Jurkat, Clone E6-1 (cell line): ENCODE measurements at regions not wholly inside any gene's neighbourhood (a gene's known extent, or its start where the extent isn't known, plus 50 kb on each side); places are given as distances from the start of the nearest gene placed in this dataset.

Experiments
- DNase-seq: peaks from one replicate; pipeline ENCODE4 v3.0.0-alpha.2; 2011; ENCODE audit warnings: low read depth, low spot score
- H3K4me3 ChIP-seq: 2 replicates; pipeline ENCODE4 v1.5.1; 2011; ENCODE audit warnings: mild to moderate bottlenecking, low read length, control low read depth, moderate library complexity

DNA sequence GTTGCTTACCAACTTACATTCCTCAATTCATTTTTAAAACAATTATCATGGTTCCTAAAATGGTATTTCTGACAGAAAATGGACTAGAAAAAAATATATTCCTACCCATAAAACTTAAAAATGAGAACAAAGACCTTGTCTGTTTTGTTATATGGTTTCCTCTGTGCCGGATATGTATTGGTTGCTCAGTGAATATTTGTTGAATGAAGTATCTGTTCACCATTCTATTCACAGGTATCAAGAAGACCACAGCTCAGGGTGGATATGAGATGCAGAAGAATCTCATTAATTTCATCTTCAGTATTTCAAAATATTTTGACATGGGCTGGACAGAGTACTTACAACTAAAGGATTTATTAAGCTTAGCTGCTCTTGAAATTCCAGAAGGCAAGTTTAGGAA, 58.1 kb downstream of the TUSC7 start:
- DNase-seq, result no peak
- no peak overlapping the region for H3K4me3 ChIP-seq

DNA sequence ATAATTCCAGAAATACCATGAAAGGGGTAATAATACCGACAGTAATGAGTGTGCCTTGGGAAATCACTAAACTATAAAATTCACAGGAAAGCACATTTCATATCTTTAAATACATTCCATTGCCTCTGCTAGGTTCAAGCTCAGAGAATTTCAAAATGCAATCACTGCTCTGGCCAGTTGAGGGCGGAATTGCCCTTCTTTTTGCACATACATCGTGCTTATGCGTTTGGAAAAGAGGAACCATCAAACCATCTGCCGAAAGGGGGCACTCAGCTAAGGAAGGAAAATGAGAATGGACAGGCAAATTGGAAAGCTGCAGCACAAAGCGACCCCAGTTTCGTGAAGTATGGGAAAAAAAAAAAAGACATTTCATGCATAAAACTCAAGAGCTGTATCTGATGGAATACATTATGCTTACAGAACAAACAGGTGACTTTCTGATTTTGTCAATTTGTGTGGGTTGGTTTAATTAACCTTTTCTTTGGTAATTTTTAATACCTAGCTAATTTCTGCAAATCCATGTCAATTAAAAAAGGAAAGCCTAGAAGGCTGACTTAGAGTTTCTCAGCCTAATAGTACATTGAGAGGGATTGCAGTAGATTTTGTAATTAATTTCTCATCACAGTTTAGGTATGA, 61.4 kb downstream of the TUSC7 start:
- H3K4me3 ChIP-seq, result no peak overlapping the region
- peak; percentile 44 for DNase-seq

DNA sequence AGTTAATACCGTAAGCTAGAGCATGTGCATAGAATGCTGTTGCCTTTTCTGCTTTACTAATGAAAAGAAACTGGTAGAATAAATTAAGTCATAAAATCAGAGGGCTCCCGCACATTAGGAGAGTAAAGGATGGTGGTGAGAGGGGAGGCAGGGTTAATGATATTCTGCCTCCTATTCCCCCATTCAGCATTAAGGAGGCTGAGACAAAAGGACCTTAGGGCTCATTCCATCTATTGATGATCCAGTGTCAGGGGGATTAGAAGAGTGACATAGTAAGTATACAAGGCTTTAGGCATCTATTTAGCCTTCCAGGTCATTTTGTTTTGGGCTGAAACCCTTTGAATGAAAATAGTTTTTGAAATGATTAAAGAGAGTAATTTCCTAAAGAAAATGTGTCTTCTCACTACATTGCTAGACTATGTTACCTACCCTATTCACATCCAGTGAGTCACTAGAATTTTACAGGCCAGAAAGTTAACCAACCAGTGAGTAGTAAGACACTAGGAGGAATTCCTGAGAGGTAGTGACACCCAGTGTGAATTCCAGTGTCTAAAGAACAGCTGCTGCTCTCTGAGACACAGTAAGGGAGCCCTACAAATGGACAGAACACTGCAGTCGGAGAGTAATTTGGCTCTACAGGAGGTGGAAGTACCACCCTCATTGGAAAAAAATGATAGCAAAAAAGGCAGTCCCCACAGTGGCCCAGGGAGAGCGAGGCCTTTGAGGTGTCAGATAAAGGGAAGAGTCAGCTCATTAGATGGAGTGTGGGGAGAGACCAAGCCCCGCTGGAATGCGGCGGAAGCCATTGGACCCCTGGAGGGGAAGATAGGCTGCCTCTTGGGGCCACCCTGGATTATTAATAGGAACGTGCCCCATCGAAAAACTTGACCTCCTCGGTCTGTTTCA, 67.6 kb downstream of the TUSC7 start:
- H3K4me3 ChIP-seq, result no peak overlapping the region
- DNase-seq, result no peak

DNA sequence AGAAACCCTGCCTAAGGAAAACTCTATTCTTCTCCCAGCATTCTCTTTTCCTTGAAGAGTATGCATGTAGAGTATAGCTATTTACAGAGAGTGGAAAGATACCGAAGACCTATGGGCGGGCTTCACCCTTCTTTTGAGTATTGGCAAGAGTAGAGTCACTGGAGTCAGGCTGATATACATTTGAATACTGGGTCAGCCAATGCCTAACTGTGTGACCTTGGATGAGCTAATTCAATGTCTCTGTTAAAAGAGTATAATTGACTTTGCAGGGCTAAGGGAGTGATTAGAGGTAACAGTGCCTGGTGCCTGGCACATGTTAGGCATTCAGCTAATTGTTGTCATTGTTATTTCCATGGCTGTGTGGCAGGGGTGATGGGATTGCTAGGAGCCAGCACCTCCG, 75.6 kb downstream of the TUSC7 start:
- no peak overlapping the region for H3K4me3 ChIP-seq
- no peak for DNase-seq

DNA sequence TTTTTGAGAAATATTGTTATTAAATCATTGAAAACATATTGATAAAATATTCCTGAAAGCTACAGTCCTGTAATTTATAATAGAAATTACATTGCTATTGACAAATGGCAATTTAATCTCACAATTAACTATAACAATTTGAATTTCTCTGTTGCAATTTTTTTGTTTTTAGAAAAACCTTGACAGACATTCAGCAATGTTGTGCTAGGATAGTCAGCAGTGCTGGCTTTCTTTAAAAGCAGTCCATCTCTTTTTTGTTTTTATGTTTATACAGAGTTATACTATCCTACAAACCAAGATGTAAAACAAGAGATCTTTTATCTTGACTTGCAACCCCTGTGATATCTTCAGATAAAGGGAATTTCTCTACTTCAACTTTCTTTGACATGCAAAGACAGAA, 93.1 kb downstream of the TUSC7 start:
- no peak overlapping the region for H3K4me3 ChIP-seq
- DNase-seq, result no peak

DNA sequence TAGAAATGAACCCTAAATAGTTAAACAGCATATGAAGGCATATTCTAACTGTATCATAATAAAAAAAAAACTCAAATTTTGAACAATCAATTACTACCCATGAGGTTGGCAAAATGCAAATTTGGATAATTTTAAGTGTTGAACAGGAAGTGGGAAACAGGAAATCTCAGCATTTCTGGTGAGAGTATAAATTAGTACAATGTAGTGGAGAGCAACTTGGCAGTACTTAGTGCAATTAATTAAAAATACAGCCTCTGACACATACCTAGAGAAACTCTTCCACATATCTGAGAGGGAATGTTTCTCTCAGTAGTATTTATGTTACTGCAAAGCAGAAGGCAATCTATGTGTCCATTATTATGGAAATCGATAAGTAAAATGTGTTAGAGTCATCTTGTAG, 96.8 kb downstream of the TUSC7 start:
- DNase-seq, result no peak
- H3K4me3 ChIP-seq, result no peak overlapping the region

DNA sequence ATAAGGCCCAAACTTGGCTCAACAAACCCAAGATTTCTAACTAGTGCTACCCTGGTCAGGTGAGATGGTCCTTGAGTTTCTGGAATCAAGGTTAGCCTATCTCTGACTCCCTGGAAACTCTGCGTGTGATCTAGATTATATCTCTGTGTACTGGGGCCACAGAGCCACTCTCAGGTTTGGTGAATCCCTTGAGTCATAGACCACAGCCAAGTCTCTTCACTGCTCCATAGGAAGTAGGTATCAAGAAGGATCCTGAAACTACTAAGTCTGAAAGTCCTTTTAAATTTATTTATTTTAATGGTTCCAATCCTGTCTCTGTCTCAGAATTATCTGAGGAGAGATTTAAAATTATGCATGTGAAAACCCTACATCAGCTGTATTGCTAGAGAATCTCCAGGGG, 99.1 kb downstream of the TUSC7 start:
- no peak for DNase-seq
- H3K4me3 ChIP-seq, result no peak overlapping the region

DNA sequence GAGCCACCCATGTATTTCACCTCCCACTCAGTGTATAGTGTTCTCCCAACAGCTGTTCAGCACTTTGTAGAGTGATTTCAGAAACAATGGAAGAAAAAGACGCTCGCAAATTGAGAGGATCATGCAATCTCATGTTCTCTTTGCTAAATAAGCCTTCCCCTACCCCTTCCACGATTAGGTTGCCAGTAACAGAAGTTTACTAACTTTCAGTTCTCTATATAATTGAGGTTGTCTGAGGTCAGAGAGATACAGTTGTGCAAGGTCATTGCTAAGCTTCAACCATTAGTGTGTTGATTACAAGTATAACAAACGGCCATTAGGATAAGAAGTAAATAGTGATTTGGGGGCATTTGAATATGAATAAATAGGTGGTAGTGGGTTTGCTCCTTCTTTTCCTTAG, 99.6 kb downstream of the TUSC7 start:
- H3K4me3 ChIP-seq, result no peak overlapping the region
- DNase-seq, result no peak

DNA sequence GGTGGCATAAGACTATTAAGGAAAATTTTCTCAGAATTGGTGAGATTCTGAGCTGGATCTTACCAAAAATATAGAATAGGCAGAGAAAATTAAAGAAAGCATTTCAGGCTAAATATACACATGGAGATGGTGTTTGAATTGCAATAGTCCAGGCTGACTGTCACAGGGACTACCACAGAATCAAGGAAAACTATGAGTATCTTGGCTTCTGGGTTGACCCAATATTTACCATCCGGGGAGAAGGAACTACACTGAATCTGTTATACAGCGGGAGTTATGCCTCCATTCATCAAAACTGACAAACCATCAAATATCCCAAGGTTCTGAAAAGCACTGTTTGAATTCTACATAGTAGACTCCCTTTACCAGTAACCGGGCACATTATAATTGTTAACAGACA, 102.2 kb downstream of the TUSC7 start:
- no peak for DNase-seq
- H3K4me3 ChIP-seq, result no peak overlapping the region

DNA sequence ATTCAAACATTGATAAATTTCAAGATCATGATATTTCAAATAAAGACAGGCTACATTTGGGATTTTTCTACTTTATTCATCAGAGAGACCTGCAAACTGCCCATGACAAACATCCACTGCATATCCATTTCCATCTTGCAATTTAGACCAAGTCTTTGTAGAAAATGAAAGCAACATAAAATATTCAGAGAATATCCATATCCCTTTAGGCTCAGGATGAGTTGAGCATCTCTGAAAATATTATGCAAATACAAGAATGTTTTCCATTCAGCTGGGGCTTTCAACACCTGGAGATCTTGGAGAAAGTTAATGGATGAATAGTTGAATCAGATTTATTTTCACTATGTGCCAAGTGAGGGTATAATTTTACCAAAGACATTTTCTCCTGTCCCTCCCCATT, 103.4 kb downstream of the TUSC7 start:
- DNase-seq, result no peak
- H3K4me3 ChIP-seq, result no peak overlapping the region

DNA sequence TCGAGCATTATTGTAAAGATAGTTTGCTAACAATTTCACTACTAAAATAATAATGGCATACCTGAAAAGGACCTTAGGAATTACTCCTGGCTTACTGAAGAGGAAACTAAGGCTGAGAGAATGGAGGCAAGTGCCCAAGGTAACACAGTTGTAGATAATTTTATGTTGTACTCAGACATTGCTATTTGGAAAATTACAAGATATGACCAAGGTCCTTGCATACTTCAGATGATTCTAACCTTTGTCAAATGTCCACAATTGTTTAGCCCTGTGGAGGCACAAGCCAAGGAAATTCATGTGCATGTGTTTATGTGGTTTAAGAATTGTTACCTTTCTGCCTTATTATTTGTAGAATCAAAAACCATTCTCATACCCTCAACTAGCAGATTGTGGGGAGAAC, 105.7 kb downstream of the TUSC7 start:
- DNase-seq, result no peak

DNA sequence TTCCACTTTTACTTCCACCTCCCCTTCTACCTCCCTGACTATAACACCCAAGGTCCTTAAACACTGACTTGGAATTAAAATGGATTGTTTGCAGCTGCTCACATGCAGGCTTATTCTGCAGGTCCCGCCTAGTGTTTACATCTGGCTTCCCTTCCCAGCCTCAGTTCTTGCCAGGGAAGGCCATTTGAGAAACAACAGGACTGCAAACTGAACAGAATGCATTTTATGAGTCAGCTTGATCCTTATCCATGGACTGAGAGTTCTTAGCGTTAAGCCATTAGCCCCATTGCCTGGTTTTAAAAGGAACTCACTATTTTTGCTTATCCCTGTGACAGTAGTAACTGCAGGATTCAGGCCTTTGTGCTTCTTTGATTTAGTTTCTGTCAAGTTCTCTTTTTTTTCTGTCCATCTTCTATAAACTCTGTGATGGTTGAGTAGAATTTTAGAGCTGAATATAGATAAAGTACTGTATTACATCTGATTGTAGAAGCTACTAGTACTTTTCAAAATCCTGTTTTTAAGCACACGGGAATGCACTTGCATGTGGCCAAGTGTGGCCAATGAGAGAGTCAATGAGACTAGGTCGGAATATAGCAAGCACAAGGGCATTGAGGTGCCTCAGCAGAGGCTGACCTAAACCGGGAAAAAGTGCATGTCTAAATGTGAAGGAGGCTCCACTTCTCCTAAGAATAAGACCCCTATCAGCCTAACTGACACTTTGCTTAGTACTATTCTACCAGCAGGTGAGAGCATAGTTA, 106.4 kb downstream of the TUSC7 start:
- no peak for DNase-seq
- H3K4me3 ChIP-seq, result no peak overlapping the region

More for the DNA sequence above, 105.7 kb downstream of the TUSC7 start:
- no peak overlapping the region for H3K4me3 ChIP-seq

DNA sequence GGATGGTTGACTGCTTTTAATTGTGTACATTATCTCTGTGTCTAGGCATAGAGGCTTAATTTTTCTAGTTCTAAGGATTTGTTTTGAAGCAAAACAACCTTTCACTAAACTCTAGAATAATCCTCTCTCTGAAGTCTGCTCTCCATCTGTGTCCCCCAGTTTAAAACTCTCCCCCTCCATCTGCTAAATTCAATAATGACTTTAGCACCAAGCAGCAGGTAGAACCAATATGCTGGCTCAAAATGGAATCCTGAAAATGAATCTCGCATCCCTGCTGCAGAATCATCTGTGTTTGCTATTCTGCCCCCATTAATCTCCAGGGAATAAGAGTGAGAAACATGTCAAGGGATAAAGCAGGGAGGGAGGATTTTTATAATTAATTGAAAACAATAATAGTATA, 111.8 kb downstream of the TUSC7 start:
- no peak overlapping the region for H3K4me3 ChIP-seq
- no peak for DNase-seq

DNA sequence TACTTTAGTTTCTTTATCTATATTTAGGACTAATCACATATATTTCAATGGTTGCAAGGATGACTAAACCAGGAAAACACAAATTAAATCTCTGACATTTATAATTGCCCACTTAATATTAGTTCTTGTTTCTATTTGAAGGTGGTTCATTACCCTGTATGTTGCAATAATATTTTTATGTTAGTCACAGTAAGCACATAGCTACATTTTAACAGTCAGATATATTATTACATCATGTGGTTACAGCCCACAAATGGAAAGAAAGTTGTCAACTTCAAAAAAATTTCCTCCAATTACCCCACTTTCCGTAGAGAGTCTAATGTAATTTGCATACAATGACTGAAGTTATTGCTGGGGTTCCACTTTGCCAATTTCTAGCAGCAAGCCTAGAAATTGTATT, 114.6 kb downstream of the TUSC7 start:
- H3K4me3 ChIP-seq, result no peak overlapping the region
- no peak for DNase-seq

DNA sequence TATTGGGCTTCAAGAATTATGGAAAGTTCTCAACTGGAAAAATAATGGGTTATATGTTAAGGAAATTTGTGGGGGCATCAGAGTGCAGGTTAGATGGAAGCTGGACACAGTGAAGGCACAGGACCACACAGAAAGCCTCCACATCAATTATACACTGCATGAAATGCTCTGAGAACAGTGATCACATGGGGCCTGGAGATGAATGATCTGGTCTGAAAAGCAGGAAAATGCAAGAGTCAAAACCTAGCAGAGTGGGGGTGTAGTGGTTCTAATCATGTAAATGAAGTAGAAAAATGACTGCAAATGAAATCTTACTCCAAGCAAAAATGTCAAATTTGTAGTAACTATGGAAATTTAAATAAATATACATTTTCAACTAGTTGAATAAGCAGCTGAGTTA, 123.6 kb downstream of the TUSC7 start:
- no peak for DNase-seq
- no peak overlapping the region for H3K4me3 ChIP-seq

DNA sequence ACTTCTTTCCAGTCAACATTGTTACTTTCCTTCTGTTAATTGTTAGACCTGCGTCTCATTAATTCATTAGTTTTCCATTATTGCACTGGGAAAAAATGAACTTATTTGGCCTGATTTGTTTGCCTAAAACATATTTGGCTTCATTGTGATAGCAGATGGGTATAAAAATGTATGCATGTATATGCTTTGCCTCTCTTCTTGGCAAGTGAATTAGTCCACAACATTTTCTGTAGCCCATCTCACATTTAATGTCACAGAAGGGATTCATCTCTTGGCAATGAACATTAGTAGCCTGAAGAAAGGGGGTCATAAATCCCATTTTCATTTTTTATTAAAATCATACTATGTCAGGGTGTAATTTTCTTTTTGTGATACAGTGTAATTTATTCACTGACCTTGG, 125.2 kb downstream of the TUSC7 start:
- H3K4me3 ChIP-seq, result no peak overlapping the region
- no peak for DNase-seq

DNA sequence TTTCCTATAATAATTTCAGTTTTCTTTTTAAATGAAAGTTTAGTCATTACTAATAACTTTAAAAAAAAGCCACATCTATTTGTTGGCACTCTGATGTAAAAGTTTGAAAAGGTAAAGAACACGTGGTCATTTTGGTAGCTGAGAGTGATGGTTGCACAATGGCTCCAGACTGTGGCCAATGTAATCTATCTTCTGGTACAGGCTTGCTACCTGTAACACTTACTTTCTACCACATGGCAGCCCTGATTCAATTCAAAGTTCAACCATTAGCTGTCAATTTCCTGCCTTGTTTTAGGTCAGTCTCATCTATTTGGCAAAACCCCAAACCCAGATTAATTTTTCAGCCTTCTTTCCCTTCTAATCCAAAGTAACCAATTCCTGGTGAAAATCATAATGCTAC, 126.1 kb downstream of the TUSC7 start:
- no peak for DNase-seq
- no peak overlapping the region for H3K4me3 ChIP-seq

DNA sequence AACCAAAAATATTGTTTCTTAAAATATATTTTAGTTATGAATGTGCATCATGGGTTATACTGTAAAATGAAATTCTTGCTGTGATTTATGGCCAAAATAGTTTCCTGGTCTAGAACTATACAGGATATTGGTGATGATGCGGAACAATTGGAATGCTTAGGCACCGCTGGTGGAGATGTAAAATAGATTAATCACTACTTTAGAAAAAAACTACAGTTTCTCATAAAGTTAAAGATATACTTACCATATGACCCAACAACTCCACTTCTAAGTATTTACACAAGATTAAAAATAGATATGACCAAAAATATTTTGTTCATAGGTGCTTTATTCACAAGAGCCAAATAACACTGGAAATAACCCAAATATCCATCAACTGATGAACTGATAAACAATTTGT, 126.7 kb downstream of the TUSC7 start:
- no peak overlapping the region for H3K4me3 ChIP-seq
- DNase-seq, result no peak

DNA sequence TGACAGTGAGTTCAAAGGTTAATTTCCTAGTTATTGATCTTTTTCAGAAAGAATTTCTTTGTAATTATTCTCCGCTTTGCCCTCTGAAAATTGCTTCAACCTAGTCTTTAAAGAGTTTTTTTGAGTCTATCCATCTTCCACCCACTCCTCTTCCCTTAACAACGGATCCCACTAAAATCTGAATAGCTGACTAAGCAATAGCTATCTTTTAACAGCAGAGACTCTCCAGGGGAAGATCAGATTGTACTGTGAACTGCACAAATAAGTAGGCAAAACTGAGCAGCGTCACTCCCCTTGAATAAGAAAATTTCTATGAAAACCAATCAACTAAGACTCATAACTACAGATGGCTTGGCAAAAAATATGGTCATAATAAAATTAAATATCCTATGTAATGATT, 127.9 kb downstream of the TUSC7 start:
- DNase-seq, result no peak
- H3K4me3 ChIP-seq, result no peak overlapping the region
